Esophagus (tissue), 2 donors: ENCODE measurements at regions not wholly inside any gene's neighbourhood (a gene's known extent, or its start where the extent isn't known, plus 50 kb on each side); places are given as distances from the start of the nearest gene placed in this dataset.

Source experiments
- H3K27ac ChIP-seq, 2 donors: one replicate each; pipeline ENCODE4 v1.5.1; 2013; ENCODE audit warnings: low read depth in 2 of 2, mild to moderate bottlenecking in 2 of 2, inconsistent platforms in 1 of 2, low read length in 1 of 2, moderate library complexity in 1 of 2
- H3K27me3 ChIP-seq, 2 donors: one replicate each; pipeline ENCODE4 v1.6.1; 2013; ENCODE audit warnings: low read length in 2 of 2, control low read depth in 1 of 2, mild to moderate bottlenecking in 1 of 2; ENCODE audit not compliant: insufficient read depth in 2 of 2, control insufficient read depth in 1 of 2
- H3K36me3 ChIP-seq, 2 donors: one replicate each; pipeline ENCODE4 v1.6.1; 2013; ENCODE audit warnings: low read length in 1 of 2; ENCODE audit not compliant: control insufficient read depth in 2 of 2, insufficient read depth in 2 of 2
- H3K4me1 ChIP-seq, 2 donors: one replicate each; pipeline ENCODE4 v1.6.1; 2013; ENCODE audit warnings: low read length in 1 of 2; ENCODE audit not compliant: control insufficient read depth in 2 of 2, insufficient read depth in 2 of 2
- H3K4me3 ChIP-seq, 2 donors: one replicate each; pipeline ENCODE4 v1.5.1; 2013; ENCODE audit warnings: low read length in 2 of 2, mild to moderate bottlenecking in 2 of 2, low read depth in 1 of 2, moderate library complexity in 1 of 2
- H3K9me3 ChIP-seq, 2 donors: one replicate each; pipeline ENCODE4 v1.6.1; 2013; ENCODE audit warnings: mild to moderate bottlenecking in 2 of 2, low read depth in 1 of 2, low read length in 1 of 2, moderate library complexity in 1 of 2; ENCODE audit not compliant: control insufficient read depth in 2 of 2, insufficient read depth in 1 of 2
- WGBS, 2 donors: extraction: QIAGEN DNeasy Blood & Tissue Kit; methylation state at CpG; one replicate each; pipeline ENCODE4 v1.1.7; 2013; 5-methylcytosine and 5-hydroxymethylcytosine counted together
- donor health status: healthy with polysubstance abuse.
- donor health status: Bipolar disorder and iron deficiency.

GRCh38 chr2:43161650-43162510 lies 64.5 kb downstream of the ZFP36L2 start:
- Histone ChIP-seq H3K4me1 (peaks cover 4 to 28% of the 10 kb centered on the region in 2 donors), H3K27ac (peak overlapping the region in 1 of 2 donors; percentile 1)
- WGBS, 2 donors: 81 to 92% methylated on average over 15 of the region's 15 CpGs

GRCh38 chr2:43160778-43161177 lies 65.6 kb downstream of the ZFP36L2 start:
- Histone ChIP-seq H3K4me3 (no peak overlapping the region), H3K4me1 (peaks cover 4 to 30% of the 10 kb centered on the region in 2 donors), H3K27me3 (no peaks in the 10 kb centered on the region), H3K27ac (peak overlapping the region; percentile 21 to 86), H3K36me3 (no peaks in the 10 kb centered on the region), H3K9me3 (no peaks in the 10 kb centered on the region)
- WGBS, 2 donors: 68 to 80% methylated on average over 5 of the region's 5 CpGs

More at GRCh38 chr2:43161650-43162510, 64.5 kb downstream of the ZFP36L2 start:
- Histone ChIP-seq H3K4me3 (no peak overlapping the region), H3K9me3 (no peaks in the 10 kb centered on the region), H3K36me3 (no peaks in the 10 kb centered on the region), H3K27me3 (no peaks in the 10 kb centered on the region)

GRCh38 chr2:43159797-43160196 lies 66.6 kb downstream of the ZFP36L2 start:
- no peaks in the 10 kb centered on the region for H3K27me3 ChIP-seq
- no peak overlapping the region for H3K4me3 ChIP-seq
- H3K27ac ChIP-seq: peak overlapping the region; percentile 97 to 99
- H3K4me1 ChIP-seq: peaks cover 4 to 38% of the 10 kb centered on the region in 2 donors
- H3K9me3 ChIP-seq: no peaks in the 10 kb centered on the region
- 59 to 75% methylated on average over 7 of the region's 7 CpGs for WGBS, 2 donors
- H3K36me3 ChIP-seq: no peaks in the 10 kb centered on the region

GRCh38 chr2:43158259-43158880 lies 68.0 kb downstream of the ZFP36L2 start:
- no peaks in the 10 kb centered on the region for H3K27me3 ChIP-seq
- peak overlapping the region; percentile 97 to 99 for H3K27ac ChIP-seq
- no peak overlapping the region for H3K4me3 ChIP-seq
- peaks cover 4 to 43% of the 10 kb centered on the region in 2 donors for H3K4me1 ChIP-seq
- 17 to 20% methylated on average over 11 of the region's 11 CpGs for WGBS, 2 donors
- H3K36me3 ChIP-seq: no peaks in the 10 kb centered on the region
- no peaks in the 10 kb centered on the region for H3K9me3 ChIP-seq

- Histone ChIP-seq H3K27ac (peak overlapping the region; percentile 97 to 99), H3K36me3 (no peaks in the 10 kb centered on the region), H3K4me3 (no peak overlapping the region), H3K4me1 (peaks cover 4 to 48% of the 10 kb centered on the region in 2 donors), H3K27me3 (no peaks in the 10 kb centered on the region), H3K9me3 (no peaks in the 10 kb centered on the region)
- WGBS, 2 donors: 61 to 69% methylated on average over 14 of the region's 14 CpGs
Observed at GRCh38 chr2:43157506-43158246, 68.7 kb downstream of the ZFP36L2 start.

GRCh38 chr2:43155851-43156411 lies 70.5 kb downstream of the ZFP36L2 start:
- Histone ChIP-seq H3K4me1 (peaks cover 4 to 52% of the 10 kb centered on the region in 2 donors), H3K4me3 (no peak overlapping the region), H3K27ac (no peak overlapping the region), H3K9me3 (no peaks in the 10 kb centered on the region), H3K36me3 (no peaks in the 10 kb centered on the region), H3K27me3 (no peaks in the 10 kb centered on the region)
- WGBS, 2 donors: 77 to 79% methylated on average over 13 of the region's 13 CpGs

- no peaks in the 10 kb centered on the region for H3K9me3 ChIP-seq
- no peaks in the 10 kb centered on the region for H3K36me3 ChIP-seq
- H3K27ac ChIP-seq: no peak overlapping the region
- 58 to 74% methylated on average over 5 of the region's 5 CpGs for WGBS, 2 donors
- H3K4me1 ChIP-seq: peaks cover 2 to 44% of the 10 kb centered on the region in 2 donors
- no peak overlapping the region for H3K4me3 ChIP-seq
- H3K27me3 ChIP-seq: no peaks in the 10 kb centered on the region
Observed at GRCh38 chr2:43154685-43155084, 71.7 kb downstream of the ZFP36L2 start.

- Histone ChIP-seq H3K27me3 (no peaks in the 10 kb centered on the region), H3K36me3 (no peaks in the 10 kb centered on the region), H3K4me1 (peaks cover 0 to 32% of the 10 kb centered on the region in 2 donors), H3K27ac (no peak overlapping the region), H3K9me3 (no peaks in the 10 kb centered on the region), H3K4me3 (no peak overlapping the region)
- 53 to 59% methylated on average over 11 of the region's 11 CpGs for WGBS, 2 donors
Observed at GRCh38 chr2:43152741-43153647, 73.4 kb downstream of the ZFP36L2 start.
